H1 (cell line): ENCODE measurements at regions not wholly inside any gene's neighbourhood (a gene's known extent, or its start where the extent isn't known, plus 50 kb on each side); places are given as distances from the start of the nearest gene placed in this dataset.

Experiments used
- CTCF ChIA-PET: fragments of 300-600 bp; sonication (Branson Sonifier 250); formaldehyde crosslinking; loops from one replicate; lab custom pipeline; 2021; ENCODE audit not compliant: partially characterized antibody; lab: Charles Lee
- POLR2A ChIA-PET: fragments of 300-600 bp; sonication (Branson Sonifier 250); formaldehyde crosslinking; loops from one replicate; lab custom pipeline; 2021; ENCODE audit warnings: inconsistent platforms; ENCODE audit not compliant: partially characterized antibody; lab: Charles Lee
- DNase-seq, 2 experiments: peaks; one replicate each; pipeline versions ENCODE4 v3.0.0 to v3.0.0-alpha.2; 2010 to 2022; ENCODE audit warnings: low spot score in 2 of 2, low read depth in 1 of 2, mixed read lengths in 1 of 2
- FAIRE-seq: peaks from 2 replicates; lab custom pipeline; 2011; peaks lifted over from hg19 to GRCh38; lab: Jason Lieb, UNC
- H2AFZ ChIP-seq: 2 replicates; pipeline ENCODE4 v1.8.1; 2012; ENCODE audit warnings: low read length, inconsistent platforms
- H2AK5ac ChIP-seq: 2 replicates; pipeline ENCODE4 v1.6.1; 2013; ENCODE audit warnings: low read depth, low read length
- H2BK120ac ChIP-seq: replicated peaks from 2 replicates; pipeline ENCODE3; 2013; ENCODE audit warnings: low read depth, low read length, inconsistent platforms
- H2BK12ac ChIP-seq: 2 replicates; pipeline ENCODE4 v1.6.1; 2013; ENCODE audit warnings: low read depth, low read length
- H2BK15ac ChIP-seq: 2 replicates; pipeline ENCODE4 v1.6.1; 2013; ENCODE audit warnings: low read length
- H2BK20ac ChIP-seq: 2 replicates; pipeline ENCODE4 v1.6.1; 2013; ENCODE audit warnings: low read length
- H2BK5ac ChIP-seq: 2 replicates; pipeline ENCODE4 v1.6.1; 2013; ENCODE audit warnings: low read depth, low read length
- H3K14ac ChIP-seq: 2 replicates; pipeline ENCODE4 v1.6.1; 2013; ENCODE audit warnings: inconsistent platforms; ENCODE audit not compliant: insufficient read length
- H3K18ac ChIP-seq: 2 replicates; pipeline ENCODE4 v1.6.1; 2013; ENCODE audit warnings: low read length; ENCODE audit errors: extremely low read depth
- H3K23ac ChIP-seq: 2 replicates; pipeline ENCODE4 v1.6.1; 2013; ENCODE audit warnings: inconsistent platforms; ENCODE audit not compliant: insufficient read length
- H3K23me2 ChIP-seq: 2 replicates; pipeline ENCODE4 v1.6.1; 2013; ENCODE audit warnings: low read depth, low read length
- H3K27ac ChIP-seq: 2 replicates; pipeline ENCODE4 v1.6.1; 2011; ENCODE audit warnings: low read depth, low read length, inconsistent platforms
- H3K27me3 ChIP-seq, 4 experiments: replicated peaks in 1 of 4; 1 replicate in 1 of 4; 2 replicates in 3 of 4; pipeline versions ENCODE4 v1.6.1 to v1.8.1; 2011 to 2013; ENCODE audit warnings: low read length in 3 of 4, mild to moderate bottlenecking in 3 of 4, inconsistent platforms in 2 of 4, mixed read lengths in 2 of 4, moderate library complexity in 1 of 4; ENCODE audit not compliant: control insufficient read depth in 3 of 4, insufficient read depth in 3 of 4; ENCODE audit errors: extremely low read depth in 1 of 4
- H3K36me3 ChIP-seq, 4 experiments: 2 replicates each; pipeline versions ENCODE4 v1.6.1 to v1.8.1; 2011 to 2013; ENCODE audit warnings: mild to moderate bottlenecking in 4 of 4, low read length in 3 of 4, moderate library complexity in 2 of 4, control low read depth in 1 of 4, inconsistent platforms in 1 of 4; ENCODE audit not compliant: insufficient read depth in 4 of 4, control insufficient read depth in 2 of 4
- H3K4ac ChIP-seq: replicated peaks from 2 replicates; pipeline ENCODE3; 2013; ENCODE audit warnings: low read length, low read depth, mixed read lengths, inconsistent platforms; ENCODE audit not compliant: insufficient read length
- H3K4me1 ChIP-seq, 4 experiments: replicated peaks in 1 of 4; 1 replicate in 1 of 4; 2 replicates in 3 of 4; pipeline versions ENCODE4 v1.6.1 to v1.8.1; 2011 to 2013; ENCODE audit warnings: low read length in 3 of 4, inconsistent platforms in 2 of 4, mixed read lengths in 1 of 4; ENCODE audit not compliant: insufficient read depth in 4 of 4, control insufficient read depth in 3 of 4
- H3K4me2 ChIP-seq, 2 experiments: 2 replicates each; pipeline versions ENCODE4 v1.6.1 to v1.8.1; 2011 to 2013; ENCODE audit warnings: low read depth in 2 of 2, low read length in 2 of 2, control low read depth in 1 of 2, inconsistent platforms in 1 of 2, mild to moderate bottlenecking in 1 of 2; ENCODE audit not compliant: insufficient read depth in 1 of 2
- H3K4me3 ChIP-seq, 4 experiments: fragments of 200-600, 300-600 bp in 1 of 4; sonication (generic), shearing (Covaris generic), sonication (Bioruptor Twin) in 1 of 4; 2 replicates each; pipeline versions ENCODE4 v1.5.1 to v1.8.1; 2011 to 2016; ENCODE audit warnings: low read length in 4 of 4, low read depth in 3 of 4, control low read depth in 2 of 4, inconsistent platforms in 2 of 4, mild to moderate bottlenecking in 2 of 4, mixed read lengths in 1 of 4, moderate library complexity in 1 of 4; ENCODE audit not compliant: insufficient read depth in 2 of 4; ENCODE audit errors: extremely low read depth in 1 of 4
- H3K56ac ChIP-seq: replicated peaks from 2 replicates; pipeline ENCODE3; 2013; ENCODE audit warnings: low read depth, mild to moderate bottlenecking, mixed read lengths, low read length, inconsistent platforms; ENCODE audit not compliant: insufficient read length
- H3K79me1 ChIP-seq: 2 replicates; pipeline ENCODE4 v1.6.1; 2013; ENCODE audit warnings: low read depth, low read length, control low read depth
- H3K79me2 ChIP-seq, 2 experiments: 2 replicates each; pipeline versions ENCODE4 v1.6.1 to v1.8.1; 2012 to 2013; ENCODE audit warnings: low read length in 2 of 2, mild to moderate bottlenecking in 2 of 2, inconsistent platforms in 1 of 2; ENCODE audit not compliant: insufficient read depth in 2 of 2, control insufficient read depth in 1 of 2
- H3K9ac ChIP-seq, 4 experiments: replicated peaks in 1 of 4; 1 replicate in 1 of 4; 2 replicates in 3 of 4; pipeline versions ENCODE4 v1.6.1 to v1.8.1; 2011 to 2013; ENCODE audit warnings: low read depth in 3 of 4, low read length in 3 of 4, control low read depth in 2 of 4, mild to moderate bottlenecking in 2 of 4, moderate library complexity in 2 of 4, inconsistent platforms in 1 of 4; ENCODE audit errors: extremely low read depth in 1 of 4
- H3K9me3 ChIP-seq, 2 experiments: 2 replicates each; pipeline versions ENCODE4 v1.6.1 to v1.8.1; 2012 to 2013; ENCODE audit warnings: mild to moderate bottlenecking in 2 of 2, moderate library complexity in 2 of 2, control low read depth in 1 of 2, inconsistent platforms in 1 of 2, low read depth in 1 of 2, low read length in 1 of 2, mixed read lengths in 1 of 2; ENCODE audit not compliant: insufficient read depth in 2 of 2
- H4K20me1 ChIP-seq, 2 experiments: replicated peaks in 1 of 2; 2 replicates each; pipeline versions ENCODE3 to v1.8.1; 2011 to 2013; ENCODE audit warnings: inconsistent platforms in 2 of 2, low read length in 2 of 2, mild to moderate bottlenecking in 1 of 2; ENCODE audit not compliant: insufficient read depth in 2 of 2, control insufficient read depth in 1 of 2
- H4K5ac ChIP-seq: 2 replicates; pipeline ENCODE4 v1.6.1; 2013; ENCODE audit warnings: low read length, low read depth, mixed read lengths, inconsistent platforms; ENCODE audit not compliant: insufficient read length
- H4K8ac ChIP-seq: 2 replicates; pipeline ENCODE4 v1.8.0; 2013; ENCODE audit warnings: mild to moderate bottlenecking, moderate library complexity, low read length, inconsistent platforms; ENCODE audit not compliant: insufficient read depth; ENCODE audit errors: extremely low read depth
- H4K91ac ChIP-seq: replicated peaks from 2 replicates; pipeline ENCODE3; 2013; ENCODE audit warnings: low read length, mixed read lengths, inconsistent platforms; ENCODE audit not compliant: insufficient read length
- RAD21 ChIP-seq, 2 experiments: IDR thresholded peaks in 1 of 2; conservative IDR thresholded peaks in 1 of 2; 2 replicates each; pipeline ENCODE4 v1.6.1; 2011; ENCODE audit warnings: low read depth in 2 of 2, low read length in 2 of 2, improper control_type of control experiment in 1 of 2, inconsistent platforms in 1 of 2, mild to moderate bottlenecking in 1 of 2, moderate library complexity in 1 of 2
- SP4 ChIP-seq: IDR thresholded peaks from 2 replicates; pipeline ENCODE4 v1.6.1; 2012; ENCODE audit warnings: low read length, inconsistent platforms
- SUZ12 ChIP-seq: fragments of 200-600 bp; sonication (generic); IDR thresholded peaks from 2 replicates; pipeline ENCODE4 v1.6.1; 2012; ENCODE audit warnings: mild to moderate bottlenecking, inconsistent platforms, low read length, moderate library complexity, mixed read lengths
- WGBS, 2 experiments: shearing (Covaris generic) in 1 of 2; methylation state at CpG; one replicate each; pipeline versions ENCODE4 v1.1.6 to v1.1.7; 2013 to 2015; ENCODE audit warnings: low lambda C conversion rate in 2 of 2, mixed read lengths in 2 of 2, inconsistent platforms in 1 of 2, low coverage in 1 of 2, missing lambda C conversion rate in 1 of 2; ENCODE audit not compliant: insufficient replicate concordance in 2 of 2, insufficient coverage in 1 of 2, insufficient read length in 1 of 2; ENCODE audit errors: extremely low coverage in 1 of 2, missing lambda C conversion rate in 1 of 2; 5-methylcytosine and 5-hydroxymethylcytosine counted together

- Histone ChIP-seq H3K4ac (no peak overlapping the region), H2BK5ac (no peak overlapping the region), H2BK120ac (no peak overlapping the region), H3K4me2 (no peak overlapping the region), H3K79me2 (no peaks in the 10 kb centered on the region), H2BK15ac (no peak overlapping the region), H3K36me3 (no peaks in the 10 kb centered on the region), H3K4me1 (no peaks in the 10 kb centered on the region), H3K23ac (no peak overlapping the region), H2BK12ac (no peak overlapping the region), H3K14ac (no peak overlapping the region), H2AFZ (no peak overlapping the region), H3K23me2 (no peaks in the 10 kb centered on the region), H4K5ac (no peak overlapping the region), H3K9ac (no peak overlapping the region), H3K27ac (no peak overlapping the region), H4K8ac (no peak overlapping the region), H4K91ac (no peak overlapping the region), H2BK20ac (no peak overlapping the region), H3K56ac (no peak overlapping the region), H3K79me1 (no peaks in the 10 kb centered on the region), H2AK5ac (no peak overlapping the region), H3K27me3 (no peaks in the 10 kb centered on the region), H3K4me3 (no peak overlapping the region), H3K9me3 (no peaks in the 10 kb centered on the region), H3K18ac (no peak overlapping the region), H4K20me1 (no peaks in the 10 kb centered on the region)
- ChIA-PET CTCF (interaction anchor here (1.2 kb wide), 1 partner anchor 30 kb away, joined by 3 read pairs; no protein-coding TSS in a partner anchor), POLR2A (no interaction called here)
- TF ChIP-seq RAD21 (IDR thresholded peaks at IDR 0.05 in 1 of 2, conservative IDR thresholded peaks at IDR 0.05 in 1 of 2; ENCODE audit: low read depth in 2 of 2, low read length in 2 of 2) (no peak), SP4 (no peak), SUZ12 (no peak)
- FAIRE-seq: no peak
- DNase-seq: no peak
- 90% methylated on average over 8 of the region's 8 CpGs; no CpG with 5 or more reads in 1 of the 2 experiments for WGBS, 2 experiments
Measured at GRCh38 chr18:2263303-2263890, 307.9 kb downstream of the METTL4 start.
